Loucy (cell line): ENCODE measurements at regions not wholly inside any gene's neighbourhood (a gene's known extent, or its start where the extent isn't known, plus 50 kb on each side); places are given as distances from the start of the nearest gene placed in this dataset.
A peak's percentile ranks its signal among the peaks of the same experiment; 100 is the strongest.

ENCODE experiments used
- H2AFZ ChIP-seq: fragments of 200-600 bp; sonication (generic); 2 replicates; pipeline ENCODE4 v1.6.0; 2016; ENCODE audit warnings: antibody characterized with exemption, mild to moderate bottlenecking, low read length, moderate library complexity
- H3F3A ChIP-seq: fragments of 200-600 bp; 2 replicates; pipeline ENCODE4 v1.6.0; 2016; ENCODE audit warnings: antibody characterized with exemption, low read depth, mild to moderate bottlenecking
- H3K27me3 ChIP-seq: fragments of 200-600 bp; sonication (generic); 2 replicates; pipeline ENCODE4 v1.6.1; 2014; ENCODE audit warnings: low read length, mild to moderate bottlenecking; ENCODE audit not compliant: insufficient read depth, poor library complexity, severe bottlenecking
- H3K36me3 ChIP-seq: fragments of 200-600 bp; sonication (generic); 2 replicates; pipeline ENCODE4 v1.6.1; 2016; ENCODE audit warnings: low read length; ENCODE audit not compliant: insufficient read depth
- H3K4me1 ChIP-seq: fragments of 200-600 bp; sonication (generic); 2 replicates; pipeline ENCODE4 v1.5.1; 2014; ENCODE audit warnings: low read length, mild to moderate bottlenecking; ENCODE audit not compliant: insufficient read depth, poor library complexity, severe bottlenecking
- H3K4me2 ChIP-seq: fragments of 200-600 bp; sonication (generic); 2 replicates; pipeline ENCODE4 v1.6.0; 2014; ENCODE audit warnings: antibody characterized with exemption, low read length, low read depth, mild to moderate bottlenecking; ENCODE audit not compliant: poor library complexity, severe bottlenecking
- H3K4me3 ChIP-seq: fragments of 200-600 bp; sonication (generic); 2 replicates; pipeline ENCODE4 v1.5.1; 2014; ENCODE audit warnings: low read length, mild to moderate bottlenecking, mixed read lengths; ENCODE audit not compliant: poor library complexity, severe bottlenecking
- H3K79me2 ChIP-seq: fragments of 200-600 bp; sonication (generic); 2 replicates; pipeline ENCODE4 v1.6.1; 2014; ENCODE audit warnings: low read length; ENCODE audit not compliant: insufficient read depth
- H3K9ac ChIP-seq: fragments of 200-600 bp; sonication (generic); 2 replicates; pipeline ENCODE4 v1.6.0; 2014; ENCODE audit warnings: mild to moderate bottlenecking, low read depth, low read length, moderate library complexity; ENCODE audit not compliant: poor library complexity, severe bottlenecking
- H3K9me2 ChIP-seq: fragments of 200-600 bp; sonication (generic); replicated peaks from 2 replicates; pipeline ENCODE4 v1.6.1; 2016; ENCODE audit warnings: low read depth, low read length, mixed read lengths
- H3K9me3 ChIP-seq: fragments of 200-600 bp; sonication (generic); 2 replicates; pipeline ENCODE4 v1.6.1; 2014; ENCODE audit warnings: mild to moderate bottlenecking, antibody characterized with exemption, low read length, low read depth; ENCODE audit not compliant: insufficient read depth
- H4K20me1 ChIP-seq: fragments of 200-600 bp; sonication (generic); 2 replicates; pipeline ENCODE4 v1.6.0; 2014; ENCODE audit warnings: antibody characterized with exemption, low read length, mild to moderate bottlenecking; ENCODE audit not compliant: insufficient read depth, poor library complexity, severe bottlenecking
- CTCF ChIP-seq: fragments of 200-600 bp; sonication (generic); conservative IDR thresholded peaks from 2 replicates; pipeline ENCODE4 v1.5.1; 2014; ENCODE audit warnings: mild to moderate bottlenecking, antibody characterized with exemption, low read length
- EZH2phosphoT487 ChIP-seq: fragments of 200-600 bp; IDR thresholded peaks from 2 replicates; pipeline ENCODE4 v1.6.1; 2018; ENCODE audit warnings: antibody characterized with exemption, mild to moderate bottlenecking, moderate library complexity, borderline replicate concordance

- Histone ChIP-seq H3K4me1 (peaks cover 13% of the 10 kb centered on the region), H2AFZ (no peak overlapping the region), H3K79me2 (no peaks in the 10 kb centered on the region), H3K9me3 (no peaks in the 10 kb centered on the region), H3K27me3 (no peaks in the 10 kb centered on the region), H3K4me3 (no peak overlapping the region), H3K36me3 (no peaks in the 10 kb centered on the region), H4K20me1 (no peaks in the 10 kb centered on the region), H3K9ac (no peak overlapping the region), H3K4me2 (no peak overlapping the region), H3F3A (no peaks in the 10 kb centered on the region), H3K9me2 (no peaks in the 10 kb centered on the region)
- TF ChIP-seq EZH2phosphoT487 (no peak), CTCF (no peak)
Measured at GRCh38 chr4:158998624-158999023, 104.3 kb upstream of the RAPGEF2 start.

- H3K4me3 ChIP-seq: no peak overlapping the region
- no peaks in the 10 kb centered on the region for H3F3A ChIP-seq
- no peaks in the 10 kb centered on the region for H3K9me2 ChIP-seq
- peaks cover 18% of the 10 kb centered on the region for H3K4me1 ChIP-seq
- H3K27me3 ChIP-seq: no peaks in the 10 kb centered on the region
- TF ChIP-seq EZH2phosphoT487: no peak
- no peak for TF ChIP-seq CTCF
- H3K4me2 ChIP-seq: no peak overlapping the region
- no peaks in the 10 kb centered on the region for H3K79me2 ChIP-seq
- H4K20me1 ChIP-seq: no peaks in the 10 kb centered on the region
- no peaks in the 10 kb centered on the region for H3K9me3 ChIP-seq
- H3K9ac ChIP-seq: no peak overlapping the region
- H2AFZ ChIP-seq: 0 out of 2 replicates have a peak overlapping the region, but pooled peaks have one; percentile 40
- no peaks in the 10 kb centered on the region for H3K36me3 ChIP-seq
Measured at GRCh38 chr4:158999166-158999682, 103.7 kb upstream of the RAPGEF2 start.

GRCh38 chr4:158999849-159000248 is 103.0 kb upstream of the RAPGEF2 start:
- no peaks in the 10 kb centered on the region for H3K79me2 ChIP-seq
- H3K4me1 ChIP-seq: peaks cover 18% of the 10 kb centered on the region
- no peaks in the 10 kb centered on the region for H3K9me3 ChIP-seq
- no peaks in the 10 kb centered on the region for H3F3A ChIP-seq
- no peak overlapping the region for H3K4me2 ChIP-seq
- H3K9me2 ChIP-seq: no peaks in the 10 kb centered on the region
- no peak overlapping the region for H3K9ac ChIP-seq
- no peak overlapping the region for H2AFZ ChIP-seq
- no peaks in the 10 kb centered on the region for H3K27me3 ChIP-seq
- no peak overlapping the region for H3K4me3 ChIP-seq
- no peak for TF ChIP-seq EZH2phosphoT487
- TF ChIP-seq CTCF: no peak
- H4K20me1 ChIP-seq: no peaks in the 10 kb centered on the region
- H3K36me3 ChIP-seq: no peaks in the 10 kb centered on the region
